Mesodermal cell (in vitro differentiated cells): ENCODE measurements at regions not wholly inside any gene's neighbourhood (a gene's known extent, or its start where the extent isn't known, plus 50 kb on each side); places are given as distances from the start of the nearest gene placed in this dataset.
"Not testable (repeated sequence)": the region's sequence is repeated elsewhere in the genome, so short reads cannot be mapped to it uniquely, and the experiment has no call there.

Experiments used
- H3K27ac ChIP-seq: 2 replicates; pipeline ENCODE4 v1.7.0; 2013; ENCODE audit warnings: mild to moderate bottlenecking, low read depth, low read length, moderate library complexity; ENCODE audit not compliant: severe bottlenecking
- H3K36me3 ChIP-seq: 2 replicates; pipeline ENCODE4 v1.7.1; 2013; ENCODE audit warnings: mild to moderate bottlenecking, low read length, moderate library complexity; ENCODE audit not compliant: control insufficient read depth, insufficient read depth
- H3K4me1 ChIP-seq: one replicate; pipeline ENCODE4 v1.7.1; 2013; ENCODE audit warnings: mild to moderate bottlenecking, low read length; ENCODE audit not compliant: insufficient read depth, control insufficient read depth, poor library complexity, severe bottlenecking
- H3K4me3 ChIP-seq: 2 replicates; pipeline ENCODE4 v1.7.0; 2013; ENCODE audit warnings: low read length, control low read depth, mild to moderate bottlenecking; ENCODE audit not compliant: insufficient read depth, poor library complexity, severe bottlenecking; ENCODE audit errors: extremely low read depth
- H3K9me3 ChIP-seq: 2 replicates; pipeline ENCODE4 v1.7.1; 2013; ENCODE audit warnings: mild to moderate bottlenecking, low read length, moderate library complexity; ENCODE audit not compliant: control insufficient read depth
- WGBS, 2 experiments: methylation state at CpG; one replicate each; pipeline ENCODE4 v1.1.5; 2013; ENCODE audit warnings: missing lambda C conversion rate in 2 of 2; ENCODE audit not compliant: insufficient coverage in 2 of 2; 5-methylcytosine and 5-hydroxymethylcytosine counted together

- Histone ChIP-seq H3K36me3 (no peaks in the 10 kb centered on the region), H3K4me3 (no peak overlapping the region), H3K27ac (no peak overlapping the region), H3K4me1 (peaks cover 18% of the 10 kb centered on the region), H3K9me3 (no peaks in the 10 kb centered on the region)
- WGBS, 2 experiments, result 90 to 93% methylated on average over 5 to 6 of the region's 6 CpGs
Measured at GRCh38 chr2:217597681-217598080, 405.1 kb downstream of the TNS1 start.

DNA sequence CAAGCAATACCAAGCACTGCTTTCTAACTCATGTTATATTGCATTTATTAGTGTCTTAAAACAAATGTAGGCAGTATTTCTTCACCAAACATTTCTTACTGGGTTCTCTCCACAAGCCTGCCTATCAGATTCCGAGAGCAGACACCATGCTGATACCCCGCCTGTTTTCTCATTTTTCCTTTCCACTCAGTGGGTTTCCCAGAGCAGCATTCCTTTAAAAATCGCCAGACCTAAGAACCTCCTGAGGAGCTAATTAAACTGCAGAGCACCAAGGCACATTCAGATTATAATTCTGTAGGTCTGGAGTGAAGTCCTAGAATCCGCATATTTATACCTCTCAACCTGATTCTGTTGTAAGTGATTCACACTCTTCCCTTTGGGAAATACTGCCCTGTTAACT lies 405.6 kb downstream of the TNS1 start:
- WGBS, 2 experiments, result 64 to 83% methylated on average over 1 to 4 of the region's 4 CpGs
- Histone ChIP-seq H3K36me3 (no peaks in the 10 kb centered on the region), H3K4me3 (no peak overlapping the region), H3K4me1 (peaks cover 18% of the 10 kb centered on the region), H3K27ac (no peak overlapping the region), H3K9me3 (no peaks in the 10 kb centered on the region)

DNA sequence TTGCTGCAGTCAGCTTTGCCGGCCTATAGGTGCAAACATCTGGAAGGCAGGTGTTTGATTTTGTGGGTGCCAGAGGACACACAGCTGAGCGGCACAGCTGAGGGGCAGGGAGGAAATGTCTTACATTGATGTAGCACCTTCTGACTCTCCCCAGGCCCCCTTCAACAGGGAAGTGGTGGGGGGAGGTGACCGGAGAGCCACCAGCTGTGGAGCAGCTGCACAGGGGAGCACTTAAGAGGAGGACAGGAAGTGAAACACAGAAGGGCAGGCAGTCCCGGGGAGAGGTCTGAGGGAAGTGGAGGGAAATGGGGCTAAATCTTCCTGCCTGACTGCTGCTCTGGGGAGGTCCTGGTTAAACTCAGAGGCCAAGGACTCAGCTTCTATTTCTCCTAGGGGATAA lies 409.1 kb downstream of the TNS1 start:
- Histone ChIP-seq H3K27ac (no peak overlapping the region), H3K4me3 (no peak overlapping the region), H3K36me3 (no peaks in the 10 kb centered on the region), H3K9me3 (no peaks in the 10 kb centered on the region), H3K4me1 (peaks cover 3% of the 10 kb centered on the region)
- 71 to 76% methylated on average over 3 of the region's 4 CpGs for WGBS, 2 experiments

DNA sequence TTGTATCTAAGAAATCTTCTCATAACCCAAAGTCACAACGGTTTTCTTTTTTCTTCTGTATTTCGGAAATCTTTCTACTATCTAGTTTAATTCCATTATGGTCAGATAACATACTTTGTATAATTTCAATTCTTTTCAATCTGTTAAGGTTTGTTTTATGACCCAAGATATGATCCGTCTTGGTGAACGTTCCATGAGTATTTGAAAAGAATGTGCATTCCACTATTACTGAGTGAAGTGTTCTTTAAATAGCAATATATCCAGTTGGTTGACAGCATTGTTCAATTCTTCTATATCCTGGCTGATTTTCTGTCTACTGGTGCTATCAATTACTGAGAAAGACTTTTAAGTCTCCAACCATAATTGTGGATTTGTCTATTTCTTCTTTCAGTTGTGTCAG lies 414.5 kb downstream of the TNS1 start:
- WGBS, 2 experiments, result 100% methylated on average over 2 of the region's 4 CpGs; no CpG with 5 or more reads in 1 of the 2 experiments
- no peaks in the 10 kb centered on the region for H3K4me1 ChIP-seq
- no peak overlapping the region for H3K4me3 ChIP-seq
- no peaks in the 10 kb centered on the region for H3K36me3 ChIP-seq
- no peaks in the 10 kb centered on the region for H3K9me3 ChIP-seq
- no peak overlapping the region for H3K27ac ChIP-seq

DNA sequence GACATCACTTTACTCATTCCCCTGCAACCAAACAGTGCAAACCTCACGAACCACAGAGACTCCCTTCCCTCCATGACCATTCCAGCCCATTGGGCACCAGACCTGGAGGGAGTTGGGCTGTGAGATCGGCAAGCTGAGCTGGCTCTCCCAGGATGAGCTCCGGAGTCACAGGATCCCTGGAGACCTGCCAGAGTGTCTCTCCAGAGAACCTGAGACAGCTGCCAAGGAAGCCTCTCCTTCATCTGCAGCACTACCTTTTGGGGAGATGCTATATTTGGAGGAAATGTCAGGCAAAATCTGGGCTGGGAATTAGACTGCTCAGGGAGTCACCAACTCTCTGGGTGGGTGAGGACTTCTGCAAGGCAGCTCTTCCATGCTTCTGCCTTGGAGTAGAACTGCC lies 417.4 kb downstream of the TNS1 start:
- 75 to 86% methylated on average over 1 to 2 of the region's 3 CpGs for WGBS, 2 experiments
- H3K36me3 ChIP-seq, result no peaks in the 10 kb centered on the region
- H3K4me3 ChIP-seq, result no peak overlapping the region
- no peak overlapping the region for H3K27ac ChIP-seq
- H3K9me3 ChIP-seq, result no peaks in the 10 kb centered on the region
- H3K4me1 ChIP-seq, result no peaks in the 10 kb centered on the region

DNA sequence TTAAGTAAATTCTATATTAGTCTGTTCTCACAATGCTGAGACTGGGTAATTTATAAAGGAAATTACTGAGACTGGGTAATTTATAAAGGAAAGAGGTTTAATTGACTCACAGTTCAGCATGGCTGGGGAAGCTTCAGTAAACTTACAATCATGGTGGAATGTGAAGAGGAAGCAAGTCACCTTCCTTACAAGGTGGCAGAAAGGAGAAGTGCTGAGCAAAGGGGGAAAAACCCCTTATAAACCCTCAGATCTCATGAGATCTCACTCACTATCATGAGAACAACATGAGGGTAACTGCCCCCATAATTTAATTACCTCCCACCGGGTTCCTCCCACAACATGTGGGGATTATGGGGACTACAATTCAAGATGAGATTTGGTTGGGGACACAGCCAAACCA lies 422.4 kb downstream of the TNS1 start:
- H3K4me1 ChIP-seq, H3K4me3 ChIP-seq, H3K27ac ChIP-seq, H3K36me3 ChIP-seq, H3K9me3 ChIP-seq: not testable (repeated sequence)
- WGBS, 2 experiments, result 100% methylated on average over 1 of the region's 1 CpG; no CpG with 5 or more reads in 1 of the 2 experiments

DNA sequence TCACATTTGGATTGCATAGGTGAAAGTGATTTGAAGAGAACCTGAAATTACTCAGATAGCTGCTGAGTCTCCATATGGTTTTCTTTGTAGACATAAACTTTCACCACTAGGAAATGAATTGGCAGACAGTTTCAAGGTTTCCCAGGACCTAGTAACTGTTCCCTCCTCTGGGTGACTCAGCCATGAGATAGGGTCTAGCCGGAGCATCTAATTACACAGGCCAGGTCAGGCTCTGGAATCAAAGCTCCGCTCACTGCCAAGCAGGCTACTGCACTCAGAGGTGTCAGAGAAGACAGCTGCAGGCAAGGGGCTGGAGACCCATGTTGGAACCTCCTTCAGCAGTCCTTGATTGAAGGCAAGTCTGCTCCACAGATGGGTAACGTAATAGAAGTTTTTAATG lies 429.2 kb downstream of the TNS1 start:
- no peak overlapping the region for H3K4me3 ChIP-seq
- no peaks in the 10 kb centered on the region for H3K36me3 ChIP-seq
- H3K9me3 ChIP-seq, result no peaks in the 10 kb centered on the region
- H3K27ac ChIP-seq, result no peak overlapping the region
- H3K4me1 ChIP-seq, result peaks cover 8% of the 10 kb centered on the region
- WGBS, 2 experiments, result 91 to 92% methylated on average over 3 of the region's 3 CpGs

- WGBS, 2 experiments, result 90 to 100% methylated on average over 2 of the region's 2 CpGs
- H3K27ac ChIP-seq, result no peak overlapping the region
- H3K36me3 ChIP-seq, result no peaks in the 10 kb centered on the region
- peaks cover 8% of the 10 kb centered on the region for H3K4me1 ChIP-seq
- no peak overlapping the region for H3K4me3 ChIP-seq
- H3K9me3 ChIP-seq, result no peaks in the 10 kb centered on the region
Measured at GRCh38 chr2:217570394-217570793, 432.4 kb downstream of the TNS1 start.

DNA sequence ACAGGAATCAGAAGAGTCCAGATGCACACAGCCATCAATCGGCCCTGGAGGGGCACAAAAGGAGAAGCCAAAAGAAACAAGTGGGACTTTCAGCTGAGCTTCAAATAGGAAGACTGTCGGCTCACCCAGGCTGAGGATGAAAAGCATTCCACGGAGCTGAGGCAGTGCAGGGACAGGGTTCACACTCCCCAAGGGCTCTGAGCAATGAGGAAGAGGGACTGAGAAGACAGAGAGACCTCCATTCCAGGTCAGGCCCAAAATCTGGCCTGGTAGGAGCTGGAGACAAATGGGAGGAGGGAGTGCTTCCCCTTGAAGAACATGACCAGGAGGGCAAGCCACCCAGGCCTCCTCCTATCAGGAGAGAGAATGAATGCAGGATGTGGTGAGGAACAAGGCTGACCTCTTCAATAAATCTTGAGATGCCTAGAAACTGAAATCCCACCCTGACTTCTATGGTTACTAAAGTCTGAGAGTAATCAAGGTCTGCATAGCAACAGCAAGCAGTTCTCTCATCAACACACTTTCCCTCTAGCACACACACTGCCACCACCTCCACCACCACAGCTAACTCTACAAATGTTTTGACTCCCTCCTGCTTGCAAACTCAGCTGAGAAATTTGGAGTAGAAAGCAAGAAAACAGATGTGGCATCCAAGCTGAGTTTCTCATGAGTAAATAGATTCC lies 434.4 kb downstream of the TNS1 start:
- no peak overlapping the region for H3K4me3 ChIP-seq
- no peaks in the 10 kb centered on the region for H3K36me3 ChIP-seq
- no peaks in the 10 kb centered on the region for H3K9me3 ChIP-seq
- 77 to 89% methylated on average over 1 to 3 of the region's 3 CpGs for WGBS, 2 experiments
- H3K4me1 ChIP-seq, result peaks cover 3% of the 10 kb centered on the region
- H3K27ac ChIP-seq, result no peak overlapping the region

DNA sequence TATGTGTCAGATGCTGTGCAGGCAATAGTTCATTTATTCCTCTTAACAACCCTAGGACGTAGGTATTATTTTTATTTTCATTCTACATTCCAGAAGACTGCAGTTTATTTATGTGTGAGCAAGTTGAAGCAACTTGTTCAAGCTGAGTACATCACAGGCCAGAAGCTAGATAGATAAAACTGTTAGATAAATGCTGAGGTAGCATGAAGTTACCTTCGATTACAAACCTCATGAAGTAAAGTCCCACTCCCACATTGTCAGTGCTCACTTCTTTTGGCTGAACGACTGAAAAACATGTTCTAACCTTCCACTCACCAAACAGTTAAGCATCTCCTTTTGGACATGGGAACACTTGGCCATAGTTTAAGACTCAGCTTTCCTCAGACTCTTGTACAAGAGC lies 439.2 kb downstream of the TNS1 start:
- WGBS, 2 experiments, result 100% methylated on average over 1 to 2 of the region's 3 CpGs
- Histone ChIP-seq H3K27ac (no peak overlapping the region), H3K4me3 (no peak overlapping the region), H3K9me3 (peaks cover 22% of the 10 kb centered on the region), H3K4me1 (no peaks in the 10 kb centered on the region), H3K36me3 (peaks cover 4% of the 10 kb centered on the region)

- H3K36me3 ChIP-seq, result peaks cover 4% of the 10 kb centered on the region
- no peak overlapping the region for H3K4me3 ChIP-seq
- 91 to 100% methylated on average over 1 of the region's 4 CpGs for WGBS, 2 experiments
- H3K27ac ChIP-seq, result no peak overlapping the region
- H3K4me1 ChIP-seq, result no peaks in the 10 kb centered on the region
- peaks cover 22% of the 10 kb centered on the region for H3K9me3 ChIP-seq
Measured at GRCh38 chr2:217562871-217563480, 439.8 kb downstream of the TNS1 start.
